ENCODE measurements at regions not wholly inside any gene's neighbourhood (a gene's known extent, or its start where the extent isn't known, plus 50 kb on each side); places are given as distances from the start of the nearest gene placed in this dataset.

- Histone ChIP-seq H3K27me3 (ENCODE audit: control insufficient read depth, insufficient read depth, low read length) (peaks cover 17% of the 10 kb centered on the region), H3K4me3 (ENCODE audit: low read depth, low read length) (no peak overlapping the region), H3K9ac (ENCODE audit: low read depth, low read length) (no peak overlapping the region), H3K9me3 (ENCODE audit: control insufficient read depth, insufficient read depth, low read length) (no peaks in the 10 kb centered on the region), H3K4me1 (ENCODE audit: control insufficient read depth, insufficient read depth, low read length) (peaks cover 2% of the 10 kb centered on the region), H3K36me3 (ENCODE audit: control insufficient read depth, insufficient read depth, low read length) (no peaks in the 10 kb centered on the region)
These were observed 199.4 kb downstream of the FOXA2 start for GRCh38 chr20:22384978-22385377.

DNA sequence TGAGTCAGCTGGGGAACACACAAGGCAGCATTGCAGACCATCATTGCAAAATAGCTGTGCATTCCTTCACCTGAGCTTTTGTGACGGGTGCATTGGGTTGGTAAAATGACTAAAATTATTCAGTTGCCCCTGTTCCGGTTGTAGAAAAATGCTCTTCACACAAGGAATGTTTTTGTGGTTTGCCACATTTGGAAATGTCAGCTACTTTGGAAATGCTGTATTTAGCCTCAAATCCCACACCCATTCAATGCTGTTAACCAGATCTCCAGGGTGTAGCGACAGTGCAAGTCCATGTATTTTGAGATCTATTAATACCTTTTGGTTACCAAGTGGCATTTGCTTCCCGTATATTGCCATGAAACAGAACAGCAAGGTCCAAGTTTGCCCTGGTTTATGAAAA is 201.2 kb downstream of the FOXA2 start:
- no peak overlapping the region for H3K9ac ChIP-seq (ENCODE audit: low read depth, low read length)
- H3K4me3 ChIP-seq (ENCODE audit: low read depth, low read length): no peak overlapping the region
- H3K4me1 ChIP-seq (ENCODE audit: control insufficient read depth, insufficient read depth, low read length): no peaks in the 10 kb centered on the region
- peaks cover 12% of the 10 kb centered on the region for H3K27me3 ChIP-seq (ENCODE audit: control insufficient read depth, insufficient read depth, low read length)
- H3K9me3 ChIP-seq (ENCODE audit: control insufficient read depth, insufficient read depth, low read length): no peaks in the 10 kb centered on the region
- H3K36me3 ChIP-seq (ENCODE audit: control insufficient read depth, insufficient read depth, low read length): no peaks in the 10 kb centered on the region

DNA sequence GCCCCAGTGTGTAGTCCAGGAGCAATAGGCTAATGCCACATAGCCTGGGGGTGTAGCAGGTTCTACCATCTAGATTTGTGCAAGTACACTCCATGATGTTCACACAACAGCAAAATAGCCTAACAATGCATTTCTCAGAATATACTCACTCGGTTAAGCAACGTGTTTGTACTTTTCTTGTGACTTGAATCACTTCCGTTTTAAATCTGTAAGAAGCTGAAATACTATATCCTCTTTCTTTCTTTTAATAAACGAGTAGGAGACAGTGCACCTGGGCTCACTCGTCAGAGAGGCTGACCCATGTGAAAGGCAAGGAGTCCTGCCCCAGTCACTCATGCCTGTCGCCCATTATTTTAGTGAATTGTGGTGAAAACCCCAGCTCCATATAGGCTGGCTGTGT is 201.6 kb downstream of the FOXA2 start:
- Histone ChIP-seq H3K4me3 (ENCODE audit: low read depth, low read length) (no peak overlapping the region), H3K9me3 (ENCODE audit: control insufficient read depth, insufficient read depth, low read length) (no peaks in the 10 kb centered on the region), H3K27me3 (ENCODE audit: control insufficient read depth, insufficient read depth, low read length) (peaks cover 12% of the 10 kb centered on the region), H3K4me1 (ENCODE audit: control insufficient read depth, insufficient read depth, low read length) (no peaks in the 10 kb centered on the region), H3K9ac (ENCODE audit: low read depth, low read length) (no peak overlapping the region), H3K36me3 (ENCODE audit: control insufficient read depth, insufficient read depth, low read length) (no peaks in the 10 kb centered on the region)

DNA sequence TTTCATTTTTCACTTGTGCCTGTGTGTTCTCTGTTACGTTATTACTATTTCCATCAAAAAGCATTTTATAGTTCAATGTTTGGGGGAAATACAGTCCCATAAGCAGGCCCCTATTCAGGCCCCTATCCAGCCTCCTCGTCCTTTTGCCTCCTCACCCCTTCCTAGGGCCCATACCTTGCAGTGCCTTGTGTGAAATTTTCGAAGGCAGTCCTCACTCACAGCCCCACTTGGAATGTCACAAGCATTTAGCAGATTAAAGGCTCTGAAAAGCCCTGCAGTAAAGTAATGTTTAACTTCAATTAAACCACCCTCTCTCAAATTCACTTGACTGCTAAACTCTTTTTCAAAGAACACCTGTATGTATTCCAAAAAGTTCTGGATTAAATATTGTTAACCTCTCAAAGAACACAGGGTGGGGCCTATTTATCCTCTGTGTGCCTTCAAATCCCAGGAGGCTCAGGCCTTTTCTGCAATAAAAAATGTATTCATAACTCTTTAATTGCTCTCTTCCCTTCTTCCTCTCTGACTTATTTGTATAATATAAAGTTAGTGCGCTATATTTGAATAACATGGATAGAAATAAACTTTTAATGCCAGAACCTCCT is 202.5 kb downstream of the FOXA2 start:
- H3K4me3 ChIP-seq (ENCODE audit: low read depth, low read length): no peak overlapping the region
- H3K9me3 ChIP-seq (ENCODE audit: control insufficient read depth, insufficient read depth, low read length): no peaks in the 10 kb centered on the region
- no peaks in the 10 kb centered on the region for H3K4me1 ChIP-seq (ENCODE audit: control insufficient read depth, insufficient read depth, low read length)
- no peaks in the 10 kb centered on the region for H3K36me3 ChIP-seq (ENCODE audit: control insufficient read depth, insufficient read depth, low read length)
- H3K27me3 ChIP-seq (ENCODE audit: control insufficient read depth, insufficient read depth, low read length): peaks cover 12% of the 10 kb centered on the region
- H3K9ac ChIP-seq (ENCODE audit: low read depth, low read length): no peak overlapping the region

- no peaks in the 10 kb centered on the region for H3K9me3 ChIP-seq (ENCODE audit: control insufficient read depth, insufficient read depth, low read length)
- no peaks in the 10 kb centered on the region for H3K36me3 ChIP-seq (ENCODE audit: control insufficient read depth, insufficient read depth, low read length)
- no peak overlapping the region for H3K9ac ChIP-seq (ENCODE audit: low read depth, low read length)
- H3K27me3 ChIP-seq (ENCODE audit: control insufficient read depth, insufficient read depth, low read length): peaks cover 4% of the 10 kb centered on the region
- H3K4me1 ChIP-seq (ENCODE audit: control insufficient read depth, insufficient read depth, low read length): no peaks in the 10 kb centered on the region
- no peak overlapping the region for H3K4me3 ChIP-seq (ENCODE audit: low read depth, low read length)
These were observed 204.9 kb downstream of the FOXA2 start for GRCh38 chr20:22379472-22379871.

DNA sequence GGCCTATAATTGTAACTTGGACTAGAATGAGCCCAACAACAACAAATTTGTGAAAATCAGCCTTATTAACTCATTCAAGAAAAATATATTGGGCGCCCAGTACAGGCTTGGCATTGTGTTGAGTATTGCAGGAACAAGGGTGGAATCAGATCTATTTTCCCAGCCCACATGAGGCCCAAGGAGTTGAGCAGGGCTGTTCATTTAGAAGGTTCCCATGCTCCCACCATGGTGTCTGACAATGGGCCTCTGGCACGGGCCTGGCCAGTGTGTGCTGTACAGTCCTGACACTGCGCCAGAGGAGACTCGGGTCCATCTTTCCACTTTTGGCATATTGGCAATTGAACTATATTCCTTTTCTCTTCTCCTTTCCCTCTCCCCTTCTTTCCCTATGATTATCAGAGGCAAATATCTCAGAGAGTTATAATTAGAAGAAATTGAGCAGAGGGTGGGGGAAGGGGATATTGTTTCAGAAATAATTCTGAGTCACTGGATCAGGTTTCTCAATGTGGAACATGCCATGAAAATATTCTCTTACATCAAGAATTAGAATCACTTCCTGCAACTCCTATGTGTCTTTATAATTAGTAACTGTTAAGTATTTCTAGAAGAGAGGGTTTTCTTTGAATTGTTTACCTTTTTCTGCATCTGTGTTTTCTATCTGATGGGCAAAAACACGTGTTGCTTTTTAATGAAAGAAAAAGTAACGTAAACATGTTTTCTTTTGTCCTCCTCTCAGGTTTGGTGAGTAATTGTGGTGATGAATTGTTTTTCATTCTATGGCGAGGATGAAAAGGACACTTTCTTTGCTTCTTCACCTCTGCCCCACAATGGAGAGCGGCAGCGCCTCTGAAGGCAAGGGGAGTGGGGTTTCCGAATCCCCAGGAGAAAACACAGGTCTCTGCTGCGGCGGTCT is 209.4 kb downstream of the FOXA2 start:
- Histone ChIP-seq H3K4me3 (ENCODE audit: low read depth, low read length) (no peak overlapping the region), H3K27me3 (ENCODE audit: control insufficient read depth, insufficient read depth, low read length) (peaks cover 11% of the 10 kb centered on the region), H3K36me3 (ENCODE audit: control insufficient read depth, insufficient read depth, low read length) (no peaks in the 10 kb centered on the region), H3K4me1 (ENCODE audit: control insufficient read depth, insufficient read depth, low read length) (peaks cover 5% of the 10 kb centered on the region), H3K9ac (ENCODE audit: low read depth, low read length) (no peak overlapping the region), H3K9me3 (ENCODE audit: control insufficient read depth, insufficient read depth, low read length) (no peaks in the 10 kb centered on the region)

GRCh38 chr20:22374066-22374465 is 210.3 kb downstream of the FOXA2 start:
- Histone ChIP-seq H3K27me3 (ENCODE audit: control insufficient read depth, insufficient read depth, low read length) (peaks cover 12% of the 10 kb centered on the region), H3K36me3 (ENCODE audit: control insufficient read depth, insufficient read depth, low read length) (no peaks in the 10 kb centered on the region), H3K4me1 (ENCODE audit: control insufficient read depth, insufficient read depth, low read length) (peaks cover 5% of the 10 kb centered on the region), H3K9me3 (ENCODE audit: control insufficient read depth, insufficient read depth, low read length) (no peaks in the 10 kb centered on the region), H3K9ac (ENCODE audit: low read depth, low read length) (no peak overlapping the region), H3K4me3 (ENCODE audit: low read depth, low read length) (no peak overlapping the region)

DNA sequence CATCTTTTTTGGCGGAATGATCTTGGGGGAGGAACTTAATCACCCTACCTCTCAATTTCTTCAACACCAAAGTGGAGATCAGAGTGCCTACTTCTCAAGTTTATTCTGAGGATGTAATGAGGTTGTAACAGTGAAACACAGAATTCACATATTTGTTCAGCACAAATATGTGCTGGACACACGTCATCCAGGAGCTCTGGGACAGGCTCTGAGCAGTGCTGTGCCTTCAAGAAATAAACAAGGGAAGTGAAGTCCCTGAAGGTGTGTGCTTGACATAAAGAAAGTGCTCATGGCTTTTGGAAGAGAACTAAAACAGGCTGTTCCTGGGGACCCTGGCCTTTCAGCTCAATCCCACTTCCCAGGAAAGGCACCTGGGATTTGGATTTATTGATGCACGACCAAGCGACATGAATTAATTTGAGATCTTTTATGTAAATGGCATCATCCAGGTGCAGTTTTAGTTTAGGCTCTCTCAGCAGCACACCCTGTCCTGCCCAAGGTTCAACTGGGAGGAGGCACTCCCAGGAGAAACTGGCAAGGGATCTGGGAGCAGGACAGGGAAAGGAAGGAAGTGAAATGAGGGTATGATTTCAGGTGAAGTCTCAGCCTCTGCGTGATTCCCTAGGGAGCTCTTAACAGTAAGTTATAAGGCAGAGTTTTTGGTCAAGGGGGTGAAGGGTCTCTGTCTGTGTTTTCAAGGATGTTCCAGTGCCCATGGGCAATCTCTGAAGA is 211.0 kb downstream of the FOXA2 start:
- Histone ChIP-seq H3K9ac (ENCODE audit: low read depth, low read length) (no peak overlapping the region), H3K36me3 (ENCODE audit: control insufficient read depth, insufficient read depth, low read length) (no peaks in the 10 kb centered on the region), H3K9me3 (ENCODE audit: control insufficient read depth, insufficient read depth, low read length) (no peaks in the 10 kb centered on the region), H3K27me3 (ENCODE audit: control insufficient read depth, insufficient read depth, low read length) (peaks cover 12% of the 10 kb centered on the region), H3K4me3 (ENCODE audit: low read depth, low read length) (no peak overlapping the region), H3K4me1 (ENCODE audit: control insufficient read depth, insufficient read depth, low read length) (peaks cover 5% of the 10 kb centered on the region)

DNA sequence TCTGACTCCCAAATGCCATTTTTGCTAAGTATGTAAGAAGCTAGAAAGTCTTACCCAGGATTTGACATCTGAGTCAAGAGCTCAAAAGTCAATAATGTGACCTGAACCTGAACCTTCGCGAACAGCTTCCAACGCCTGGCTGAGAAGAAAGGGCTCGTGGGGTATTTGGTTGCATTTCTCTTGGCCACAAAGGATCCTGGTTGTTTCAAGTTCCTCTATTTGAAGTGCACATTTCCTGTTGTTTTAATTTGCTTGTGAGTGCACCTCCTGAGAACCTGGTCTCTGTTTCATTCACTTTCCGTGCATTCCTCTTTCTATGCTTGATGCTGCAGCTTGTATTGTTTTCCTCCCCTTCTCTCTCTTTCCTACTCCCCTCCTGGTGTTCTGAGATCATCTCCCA is 212.5 kb downstream of the FOXA2 start:
- H3K4me1 ChIP-seq (ENCODE audit: control insufficient read depth, insufficient read depth, low read length): peaks cover 5% of the 10 kb centered on the region
- H3K9ac ChIP-seq (ENCODE audit: low read depth, low read length): no peak overlapping the region
- no peaks in the 10 kb centered on the region for H3K9me3 ChIP-seq (ENCODE audit: control insufficient read depth, insufficient read depth, low read length)

GRCh38 chr20:22370137-22370536 is 214.2 kb downstream of the FOXA2 start:
- Histone ChIP-seq H3K4me3 (ENCODE audit: low read depth, low read length) (no peak overlapping the region), H3K4me1 (ENCODE audit: control insufficient read depth, insufficient read depth, low read length) (peaks cover 5% of the 10 kb centered on the region), H3K9me3 (ENCODE audit: control insufficient read depth, insufficient read depth, low read length) (no peaks in the 10 kb centered on the region), H3K27me3 (ENCODE audit: control insufficient read depth, insufficient read depth, low read length) (peaks cover 12% of the 10 kb centered on the region), H3K36me3 (ENCODE audit: control insufficient read depth, insufficient read depth, low read length) (no peaks in the 10 kb centered on the region), H3K9ac (ENCODE audit: low read depth, low read length) (no peak overlapping the region)

More for the DNA sequence above, 212.5 kb downstream of the FOXA2 start:
- no peaks in the 10 kb centered on the region for H3K36me3 ChIP-seq (ENCODE audit: control insufficient read depth, insufficient read depth, low read length)
- H3K4me3 ChIP-seq (ENCODE audit: low read depth, low read length): no peak overlapping the region
- peaks cover 12% of the 10 kb centered on the region for H3K27me3 ChIP-seq (ENCODE audit: control insufficient read depth, insufficient read depth, low read length)

DNA sequence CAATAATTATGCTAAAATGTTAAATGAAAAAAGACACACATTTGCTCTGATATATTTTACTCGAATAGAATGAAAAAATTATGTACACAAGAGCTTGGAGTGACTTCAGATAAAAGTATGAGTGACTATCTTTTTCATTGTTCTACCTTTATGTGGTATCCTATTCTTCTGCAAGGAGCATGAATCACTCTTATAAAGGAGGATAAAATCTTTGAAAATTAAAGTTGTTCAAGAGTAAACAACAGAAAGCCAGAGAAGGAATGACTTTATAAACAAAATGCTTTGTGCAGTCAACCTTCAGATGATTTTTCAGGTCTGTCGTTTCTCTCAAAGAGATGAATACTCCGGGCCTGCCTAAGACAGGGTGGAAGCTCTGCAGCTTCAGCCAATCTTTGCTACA is 215.3 kb downstream of the FOXA2 start:
- Histone ChIP-seq H3K9ac (ENCODE audit: low read depth, low read length) (no peak overlapping the region), H3K9me3 (ENCODE audit: control insufficient read depth, insufficient read depth, low read length) (no peaks in the 10 kb centered on the region), H3K27me3 (ENCODE audit: control insufficient read depth, insufficient read depth, low read length) (peaks cover 12% of the 10 kb centered on the region), H3K36me3 (ENCODE audit: control insufficient read depth, insufficient read depth, low read length) (no peaks in the 10 kb centered on the region), H3K4me1 (ENCODE audit: control insufficient read depth, insufficient read depth, low read length) (peaks cover 5% of the 10 kb centered on the region), H3K4me3 (ENCODE audit: low read depth, low read length) (no peak overlapping the region)

Measured in iPS-15b (cell line).